ENCODE measurements at regions not wholly inside any gene's neighbourhood (a gene's known extent, or its start where the extent isn't known, plus 50 kb on each side); places are given as distances from the start of the nearest gene placed in this dataset.

DNA sequence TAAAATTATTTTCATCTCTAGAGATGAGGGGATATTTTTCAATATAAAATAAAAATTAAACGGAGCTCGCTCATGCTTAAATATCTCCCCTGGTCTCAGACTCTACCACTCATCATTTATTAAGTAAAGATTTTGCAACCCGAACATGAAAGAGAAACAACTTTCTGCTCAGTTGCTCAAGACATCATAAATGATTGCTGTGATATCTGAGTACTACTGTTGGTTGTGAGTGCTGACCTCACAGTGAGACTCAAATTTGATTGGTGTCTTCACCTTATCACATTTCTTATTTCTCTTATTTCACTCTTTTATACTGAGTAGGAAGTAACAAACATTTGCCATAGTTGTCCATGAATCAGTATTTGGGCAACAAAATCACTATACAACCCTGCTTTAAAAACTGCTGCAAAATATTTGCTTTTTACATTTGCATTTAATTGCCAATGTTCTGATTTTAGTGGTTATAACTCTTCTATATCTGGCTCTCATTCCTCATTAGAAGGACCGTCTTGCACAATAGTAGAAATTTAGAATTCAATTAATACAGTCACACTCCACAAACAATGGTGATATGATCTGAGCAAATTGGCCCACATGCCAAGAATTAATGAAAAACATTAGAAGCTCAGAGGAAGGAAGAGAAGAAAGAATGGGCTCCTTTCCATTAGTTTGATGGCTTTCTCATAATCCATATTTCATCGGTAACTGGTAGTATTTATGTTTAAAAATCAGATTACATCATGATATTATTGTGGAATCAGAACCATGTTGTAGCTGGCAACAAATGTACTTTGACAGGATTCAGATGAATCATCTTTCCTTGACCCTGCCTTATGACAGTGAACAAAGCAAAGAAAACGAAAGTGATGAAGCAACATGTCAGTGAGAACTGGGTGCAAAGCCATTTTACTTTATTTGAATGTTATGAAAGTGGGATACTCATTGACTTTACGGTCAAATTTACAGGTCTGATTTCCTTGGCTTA lies 973.6 kb upstream of the TENM4 start (continued):
- no peak for TF ChIP-seq CTBP2 (IDR thresholded peaks at IDR 0.05; ENCODE audit: borderline replicate concordance, insufficient read depth, insufficient read length, low read length)
- no peak for TF ChIP-seq SIX5 (IDR thresholded peaks at IDR 0.05; ENCODE audit: low read depth, low read length)
- no peak for TF ChIP-seq NRF1 (IDR thresholded peaks at IDR 0.05; ENCODE audit: low read depth, low read length)
- TF ChIP-seq FOSL1 (IDR thresholded peaks at IDR 0.05; ENCODE audit: insufficient read depth, low read depth, low read length) = no peak
- no peak for TF ChIP-seq TAF1 (IDR thresholded peaks at IDR 0.05; ENCODE audit: low read depth, low read length)
- TF ChIP-seq GABPA (IDR thresholded peaks at IDR 0.05; ENCODE audit: borderline replicate concordance, insufficient read depth, low read length) = no peak
- TF ChIP-seq KDM1A (IDR thresholded peaks at IDR 0.05; ENCODE audit: borderline replicate concordance, low read length) = no peak
- TF ChIP-seq BCL11A (IDR thresholded peaks at IDR 0.05; ENCODE audit: low read depth in 2 of 2, low read length in 2 of 2) = no peak

Measured in H1 (cell line).